ENCODE measurements at regions not wholly inside any gene's neighbourhood (a gene's known extent, or its start where the extent isn't known, plus 50 kb on each side); places are given as distances from the start of the nearest gene placed in this dataset.

- H3K27ac ChIP-seq (ENCODE audit: low read depth in 1 of 2, low read length in 2 of 2) = no peak overlapping the region
- H3K4me3 ChIP-seq (ENCODE audit: low read depth in 1 of 3, low read length in 3 of 3) = no peak overlapping the region
- no peaks in the 10 kb centered on the region for H3K27me3 ChIP-seq (ENCODE audit: control insufficient read depth in 4 of 4, insufficient read depth in 4 of 4, low read length in 3 of 4)
- no peak overlapping the region for H3K9ac ChIP-seq (ENCODE audit: low read depth in 1 of 2, low read length in 2 of 2)
- H3K9me3 ChIP-seq (ENCODE audit: control insufficient read depth in 4 of 4, low read length in 3 of 4) = peaks cover 0 to 6% (median 2%) of the 10 kb centered on the region in 4 donors
- TF ChIP-seq GABPA (IDR thresholded peaks at IDR 0.05 in 1 of 2, conservative IDR thresholded peaks at IDR 0.05 in 1 of 2) (no peak), FOXA1 (IDR thresholded peaks at IDR 0.05) (no peak), YY1 (IDR thresholded peaks at IDR 0.05) (no peak), RXRA (IDR thresholded peaks at IDR 0.05) (no peak), ZBTB33 (IDR thresholded peaks at IDR 0.05) (no peak), EGR1 (IDR thresholded peaks at IDR 0.05; ENCODE audit: low read depth in 2 of 2) (no peak), HNF4G (IDR thresholded peaks at IDR 0.05) (no peak), CTCF (IDR thresholded peaks at IDR 0.05; ENCODE audit: low read depth, low read length, missing input control) (no peak), SP1 (IDR thresholded peaks at IDR 0.05) (no peak), ATF3 (IDR thresholded peaks at IDR 0.05) (no peak), TAF1 (conservative IDR thresholded peaks at IDR 0.05) (no peak)
- DNase-seq (ENCODE audit: low spot score) = no peak
- H3K36me3 ChIP-seq (ENCODE audit: control insufficient read depth in 4 of 4, insufficient read depth in 3 of 4, low read depth in 1 of 4, low read length in 3 of 4) = no peaks in the 10 kb centered on the region
- H3K4me1 ChIP-seq (ENCODE audit: control insufficient read depth in 4 of 4, insufficient read depth in 4 of 4, low read length in 3 of 4) = no peaks in the 10 kb centered on the region
Observed at GRCh38 chr1:238833919-238834318, 552.4 kb upstream of the CHRM3 start.

GRCh38 chr1:238832106-238832505 is 554.3 kb upstream of the CHRM3 start:
- H3K9ac ChIP-seq (ENCODE audit: low read depth in 1 of 2, low read length in 2 of 2) = no peak overlapping the region
- no peak for DNase-seq (ENCODE audit: low spot score)
- H3K4me1 ChIP-seq (ENCODE audit: control insufficient read depth in 4 of 4, insufficient read depth in 4 of 4, low read length in 3 of 4) = no peaks in the 10 kb centered on the region
- H3K27ac ChIP-seq (ENCODE audit: low read depth in 1 of 2, low read length in 2 of 2) = no peak overlapping the region
- TF ChIP-seq TAF1 (conservative IDR thresholded peaks at IDR 0.05) (no peak), RXRA (IDR thresholded peaks at IDR 0.05) (no peak), REST (IDR thresholded peaks at IDR 0.05) (no peak), HNF4G (IDR thresholded peaks at IDR 0.05) (no peak), MAX (IDR thresholded peaks at IDR 0.05) (no peak), SP1 (IDR thresholded peaks at IDR 0.05) (no peak), FOXA2 (IDR thresholded peaks at IDR 0.05) (no peak), JUND (IDR thresholded peaks at IDR 0.05) (no peak)
- H3K27me3 ChIP-seq (ENCODE audit: control insufficient read depth in 4 of 4, insufficient read depth in 4 of 4, low read length in 3 of 4) = no peaks in the 10 kb centered on the region
- H3K36me3 ChIP-seq (ENCODE audit: control insufficient read depth in 4 of 4, insufficient read depth in 3 of 4, low read depth in 1 of 4, low read length in 3 of 4) = no peaks in the 10 kb centered on the region
- peaks cover 0 to 11% (median 3%) of the 10 kb centered on the region in 4 donors for H3K9me3 ChIP-seq (ENCODE audit: control insufficient read depth in 4 of 4, low read length in 3 of 4)
- H3K4me3 ChIP-seq (ENCODE audit: low read depth in 1 of 3, low read length in 3 of 3) = no peak overlapping the region
- 88% methylated on average over 1 of the region's 1 CpG for WGBS
